GM13977 (cell line): ENCODE measurements at regions not wholly inside any gene's neighbourhood (a gene's known extent, or its start where the extent isn't known, plus 50 kb on each side); places are given as distances from the start of the nearest gene placed in this dataset.

ENCODE experiments used
- DNase-seq: peaks from one replicate; pipeline ENCODE4 v3.0.0; 2012; ENCODE audit warnings: low spot score
- in situ Hi-C: fragments of 300-500 bp; cut with MboI; formaldehyde crosslinking; loops from one replicate; pipeline ENCODE4 v1.12.0; 2022; ENCODE audit warnings: low sequenced_read_pairs, low pct_unique_long_range_greater_than_20kb, mixed read lengths, inconsistent platforms; ENCODE audit not compliant: unreplicated experiment
- TF ChIP-seq, protein P1 (sequence below): IDR thresholded peaks from 2 replicates; pipeline ENCODE4 v1.5.1; 2012; ENCODE audit warnings: mild to moderate bottlenecking, control low read depth; ENCODE audit not compliant: insufficient read depth; ENCODE audit errors: extremely low read depth, missing control alignments

DNA sequence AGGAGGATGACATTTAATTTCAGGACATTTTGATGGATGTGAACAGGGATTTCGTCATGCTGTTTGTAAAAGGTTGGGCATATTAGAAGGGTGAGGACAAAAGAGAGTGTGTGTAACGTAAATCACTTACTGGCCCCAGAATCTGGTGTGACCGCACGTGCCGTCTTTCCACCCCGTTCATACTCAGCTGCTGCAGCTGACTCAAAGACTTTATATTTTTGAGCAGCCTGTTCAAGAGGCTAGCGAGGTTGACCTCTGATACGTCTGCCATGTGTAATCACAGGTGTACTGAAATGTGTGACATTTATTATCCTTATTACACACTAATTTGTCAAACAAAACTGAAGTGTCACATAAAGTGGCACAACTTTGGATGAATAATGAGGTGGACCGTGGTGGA is 66.5 kb upstream of the ERRFI1 start:
- DNase-seq, result no peak
- in situ Hi-C loops, result no loop called here
- TF ChIP-seq, protein P1, sequence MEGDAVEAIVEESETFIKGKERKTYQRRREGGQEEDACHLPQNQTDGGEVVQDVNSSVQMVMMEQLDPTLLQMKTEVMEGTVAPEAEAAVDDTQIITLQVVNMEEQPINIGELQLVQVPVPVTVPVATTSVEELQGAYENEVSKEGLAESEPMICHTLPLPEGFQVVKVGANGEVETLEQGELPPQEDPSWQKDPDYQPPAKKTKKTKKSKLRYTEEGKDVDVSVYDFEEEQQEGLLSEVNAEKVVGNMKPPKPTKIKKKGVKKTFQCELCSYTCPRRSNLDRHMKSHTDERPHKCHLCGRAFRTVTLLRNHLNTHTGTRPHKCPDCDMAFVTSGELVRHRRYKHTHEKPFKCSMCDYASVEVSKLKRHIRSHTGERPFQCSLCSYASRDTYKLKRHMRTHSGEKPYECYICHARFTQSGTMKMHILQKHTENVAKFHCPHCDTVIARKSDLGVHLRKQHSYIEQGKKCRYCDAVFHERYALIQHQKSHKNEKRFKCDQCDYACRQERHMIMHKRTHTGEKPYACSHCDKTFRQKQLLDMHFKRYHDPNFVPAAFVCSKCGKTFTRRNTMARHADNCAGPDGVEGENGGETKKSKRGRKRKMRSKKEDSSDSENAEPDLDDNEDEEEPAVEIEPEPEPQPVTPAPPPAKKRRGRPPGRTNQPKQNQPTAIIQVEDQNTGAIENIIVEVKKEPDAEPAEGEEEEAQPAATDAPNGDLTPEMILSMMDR, result no peak

DNA sequence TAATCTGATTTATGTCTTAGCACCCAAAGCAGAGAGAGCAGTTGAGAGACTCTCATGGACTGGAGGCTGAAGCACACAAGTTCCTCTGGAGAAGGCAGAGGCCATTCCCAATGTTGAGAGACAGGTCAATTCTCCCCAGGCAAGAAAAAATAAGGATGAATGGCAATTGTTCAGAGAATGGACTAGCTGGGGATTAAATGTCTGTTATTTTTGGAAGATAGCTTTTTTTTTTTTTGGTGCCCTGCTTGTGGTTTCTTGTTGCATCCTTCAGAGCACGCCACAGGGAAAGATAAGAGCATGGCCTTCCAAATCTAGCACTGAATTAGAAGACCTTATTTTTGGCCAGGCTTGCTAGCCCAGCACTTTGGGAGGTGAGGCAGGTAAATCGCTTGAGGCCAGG is 65.6 kb upstream of the ERRFI1 start:
- in situ Hi-C loops, result no loop called here
- TF ChIP-seq, protein P1, result no peak
- DNase-seq, result no peak

DNA sequence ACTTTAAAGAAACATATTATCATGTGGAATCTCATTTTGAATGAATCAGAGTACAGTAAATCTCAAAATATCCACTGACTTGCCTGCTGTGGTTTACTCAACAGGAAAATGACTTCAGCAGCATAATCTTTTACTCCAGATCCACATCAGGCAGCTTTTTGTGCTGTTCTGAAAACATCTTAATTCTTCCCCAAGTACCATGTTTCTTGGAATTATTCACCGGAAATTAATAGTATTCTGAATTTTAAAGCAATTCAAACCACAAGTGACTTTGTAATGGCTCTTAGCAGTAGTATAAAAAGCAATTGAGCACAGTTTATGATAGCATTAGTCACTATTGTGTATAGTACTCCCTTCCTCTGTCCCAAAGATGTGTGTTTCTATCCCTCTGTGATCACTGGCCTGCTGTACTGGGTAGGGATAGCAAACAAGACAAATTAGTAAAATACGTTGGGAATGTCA is 64.2 kb upstream of the ERRFI1 start:
- DNase-seq, result no peak
- TF ChIP-seq, protein P1, result no peak
- in situ Hi-C loops, result no loop called here

DNA sequence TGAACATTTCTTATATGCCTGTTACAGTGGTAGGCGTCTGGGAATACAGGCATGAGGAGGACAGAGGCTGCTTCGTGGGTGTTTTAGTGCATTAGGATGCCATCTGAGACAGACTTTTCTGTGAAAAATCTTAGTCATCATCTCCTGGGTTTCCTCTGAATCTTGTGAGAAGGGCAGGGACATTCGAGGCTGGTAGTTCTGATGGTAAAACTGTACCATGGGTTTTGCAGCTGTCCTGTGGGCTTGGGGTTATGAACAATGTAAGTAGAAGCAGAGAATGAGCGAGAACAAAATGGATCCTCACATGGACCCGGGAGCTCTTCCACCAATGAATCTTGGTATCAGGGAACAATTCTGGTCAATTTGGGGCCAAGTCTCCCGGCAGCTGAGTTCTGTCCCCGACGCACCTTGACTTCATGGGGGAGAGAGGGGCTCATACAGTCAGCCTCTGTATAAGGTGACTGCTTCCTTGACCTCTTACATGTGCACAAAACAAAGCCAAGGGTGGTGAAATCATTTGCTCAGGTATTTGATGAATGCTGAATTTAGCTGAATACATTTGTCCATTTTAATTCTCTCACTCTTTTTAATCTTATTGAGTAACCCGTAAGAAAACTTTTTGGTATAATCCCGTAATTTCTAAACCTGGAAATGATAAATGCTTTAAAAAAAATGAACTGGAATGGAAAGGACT is 63.6 kb upstream of the ERRFI1 start:
- DNase-seq, result no peak
- TF ChIP-seq, protein P1, result no peak
- in situ Hi-C loops, result no loop called here

DNA sequence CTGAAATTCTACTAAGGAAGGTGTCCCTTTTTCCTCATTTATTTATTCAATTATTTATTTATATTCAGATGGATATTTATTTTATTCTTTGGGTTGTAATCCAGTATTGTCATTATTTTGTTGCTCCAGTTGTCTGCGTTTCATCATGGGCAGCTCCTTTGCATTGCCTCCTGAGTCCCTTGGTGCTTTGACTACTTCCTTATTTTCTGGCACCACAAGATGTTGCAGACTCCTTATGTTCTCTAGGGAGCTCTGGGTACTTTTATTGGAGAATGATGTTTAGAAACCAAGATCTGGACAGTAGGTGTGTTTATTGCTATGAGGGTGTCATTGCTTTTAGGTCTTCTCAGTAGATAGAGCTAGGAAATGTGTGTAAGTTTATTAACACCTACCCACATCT is 59.9 kb upstream of the ERRFI1 start:
- TF ChIP-seq, protein P1, result no peak
- no peak for DNase-seq
- in situ Hi-C loops, result no loop called here

DNA sequence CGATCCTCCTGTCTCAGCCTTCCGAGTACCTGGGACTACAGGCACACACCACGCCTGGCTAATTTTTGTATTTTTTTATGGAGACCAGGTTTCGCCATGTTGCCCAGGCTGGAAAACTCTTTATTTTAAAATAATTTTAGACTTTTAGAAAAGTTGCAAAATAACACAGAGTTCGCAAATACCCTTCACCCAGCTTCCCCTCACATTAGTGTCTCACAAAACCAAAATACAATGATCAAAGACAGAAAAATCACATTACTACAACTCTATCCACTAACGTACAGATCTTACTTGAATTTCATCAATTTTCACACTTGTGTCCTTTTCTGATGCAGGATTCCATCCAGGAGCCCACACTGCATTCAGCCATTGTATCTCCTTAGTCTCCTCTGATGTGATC is 58.8 kb upstream of the ERRFI1 start:
- in situ Hi-C loops, result no loop called here
- no peak for DNase-seq
- TF ChIP-seq, protein P1, result no peak
